Upper lobe of left lung (tissue), 4 donors: ENCODE measurements at regions not wholly inside any gene's neighbourhood (a gene's known extent, or its start where the extent isn't known, plus 50 kb on each side); places are given as distances from the start of the nearest gene placed in this dataset.
"Not testable (repeated sequence)": the region's sequence is repeated elsewhere in the genome, so short reads cannot be mapped to it uniquely, and the experiment has no call there.

ENCODE experiments used
- CTCF ChIP-seq, 6 experiments: fragments of 450-650 bp in 4 of 6; fragments of 200-600 bp in 2 of 6; sonication (generic) in 2 of 6; IDR thresholded peaks; one replicate each; pipeline ENCODE4 v1.5.1; 2016 to 2019; ENCODE audit warnings: antibody characterized with exemption in 6 of 6
- EP300 ChIP-seq, 4 donors: sonication (generic); formaldehyde crosslinking; IDR thresholded peaks; one replicate each; pipeline ENCODE4 v1.5.1; 2017; ENCODE audit warnings: antibody characterized with exemption in 4 of 4, control low read depth in 2 of 4
- POLR2A ChIP-seq, 4 donors: fragments of 450-650 bp; IDR thresholded peaks; one replicate each; pipeline ENCODE4 v1.5.1; 2016 to 2017; ENCODE audit warnings: antibody characterized with exemption in 4 of 4, mild to moderate bottlenecking in 2 of 4
- POLR2AphosphoS5 ChIP-seq, 2 donors: sonication (generic); formaldehyde crosslinking; IDR thresholded peaks; one replicate each; pipeline ENCODE4 v1.5.1; 2017; ENCODE audit warnings: antibody characterized with exemption in 2 of 2

- not testable (repeated sequence) for TF ChIP-seq CTCF, POLR2AphosphoS5, EP300, POLR2A (IDR thresholded peaks at IDR 0.05)
Measured at GRCh38 chr6:57729407-57729806, 412.0 kb downstream of the PRIM2 start.
